ENCODE measurements at regions not wholly inside any gene's neighbourhood (a gene's known extent, or its start where the extent isn't known, plus 50 kb on each side); places are given as distances from the start of the nearest gene placed in this dataset.
A peak's percentile ranks its signal among the peaks of the same experiment; 100 is the strongest.

DNA sequence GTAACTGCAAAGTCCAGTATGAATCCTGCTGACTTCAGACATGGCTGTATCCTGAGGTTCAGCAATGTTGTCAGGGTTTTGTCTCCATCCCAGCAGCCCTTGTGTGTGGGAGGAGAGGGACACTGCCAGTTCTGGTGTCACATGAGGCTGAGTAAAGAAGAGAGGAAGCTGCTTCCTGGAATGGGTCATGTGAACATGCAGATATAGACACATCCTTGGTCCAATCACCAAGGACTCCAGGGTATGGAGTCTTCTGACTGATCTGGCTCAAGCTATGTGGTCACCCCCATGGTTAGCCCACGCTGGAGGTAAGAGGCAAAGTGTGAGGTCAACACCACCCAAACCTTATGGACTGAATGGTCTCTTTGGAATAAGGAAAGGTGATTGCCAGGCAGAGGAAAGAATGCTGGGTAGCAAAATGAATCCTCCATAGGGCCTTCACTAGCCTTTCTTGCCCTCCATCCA is 134.4 kb upstream of the SLC1A4 start:
- DNase-seq (ENCODE audit: low read depth), result peak; percentile 59
- no peak overlapping the region for H3K4me3 ChIP-seq (ENCODE audit: low read depth, low read length)
- TF ChIP-seq, protein P1, sequence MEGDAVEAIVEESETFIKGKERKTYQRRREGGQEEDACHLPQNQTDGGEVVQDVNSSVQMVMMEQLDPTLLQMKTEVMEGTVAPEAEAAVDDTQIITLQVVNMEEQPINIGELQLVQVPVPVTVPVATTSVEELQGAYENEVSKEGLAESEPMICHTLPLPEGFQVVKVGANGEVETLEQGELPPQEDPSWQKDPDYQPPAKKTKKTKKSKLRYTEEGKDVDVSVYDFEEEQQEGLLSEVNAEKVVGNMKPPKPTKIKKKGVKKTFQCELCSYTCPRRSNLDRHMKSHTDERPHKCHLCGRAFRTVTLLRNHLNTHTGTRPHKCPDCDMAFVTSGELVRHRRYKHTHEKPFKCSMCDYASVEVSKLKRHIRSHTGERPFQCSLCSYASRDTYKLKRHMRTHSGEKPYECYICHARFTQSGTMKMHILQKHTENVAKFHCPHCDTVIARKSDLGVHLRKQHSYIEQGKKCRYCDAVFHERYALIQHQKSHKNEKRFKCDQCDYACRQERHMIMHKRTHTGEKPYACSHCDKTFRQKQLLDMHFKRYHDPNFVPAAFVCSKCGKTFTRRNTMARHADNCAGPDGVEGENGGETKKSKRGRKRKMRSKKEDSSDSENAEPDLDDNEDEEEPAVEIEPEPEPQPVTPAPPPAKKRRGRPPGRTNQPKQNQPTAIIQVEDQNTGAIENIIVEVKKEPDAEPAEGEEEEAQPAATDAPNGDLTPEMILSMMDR (IDR thresholded peaks at IDR 0.05; ENCODE audit: insufficient read depth, low read depth, low read length), result no peak

DNA sequence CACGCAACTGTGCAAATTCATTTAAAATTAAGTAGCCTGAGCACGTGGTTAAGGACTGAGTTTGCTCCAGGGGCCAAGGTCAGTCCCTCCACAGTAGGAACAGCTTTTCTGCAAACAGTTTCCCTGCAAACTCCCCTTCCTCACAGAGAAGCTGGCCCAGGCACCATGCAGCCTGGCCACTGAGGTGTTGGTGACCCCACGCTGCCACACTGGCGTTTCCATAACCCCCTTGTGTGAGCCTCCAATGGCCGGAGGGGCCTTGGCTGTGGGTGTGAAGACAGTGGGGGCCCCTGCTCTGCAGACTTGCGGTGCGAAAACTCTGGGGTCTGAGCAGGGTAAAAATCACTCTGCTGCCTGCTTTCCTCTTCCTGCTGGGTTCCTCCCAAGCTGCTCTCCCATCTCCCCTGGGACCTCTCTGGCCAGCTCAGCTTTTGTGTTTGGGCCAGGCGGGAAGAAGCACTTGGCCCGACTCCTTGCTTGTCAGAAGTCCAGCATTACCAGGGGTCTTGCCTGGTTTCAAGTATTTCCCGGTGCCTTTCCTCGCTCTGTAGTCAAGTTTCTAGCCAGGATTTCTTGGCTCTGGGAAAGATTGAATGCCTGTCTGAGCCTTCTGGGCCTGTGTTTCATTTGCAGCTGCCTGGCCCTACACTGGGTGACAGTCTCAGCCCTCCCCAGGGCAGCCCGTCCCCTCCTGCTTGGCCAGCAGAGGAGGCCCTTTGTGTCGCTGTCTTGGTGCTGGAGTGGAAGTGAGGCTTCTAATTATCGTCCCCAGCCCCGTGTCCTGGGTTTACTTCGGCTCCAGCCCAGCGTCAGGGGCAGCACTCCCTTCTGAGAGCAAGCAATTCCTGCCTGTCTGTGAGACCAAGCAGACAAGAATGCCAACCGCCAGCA is 131.4 kb upstream of the SLC1A4 start:
- peak; percentile 50 for DNase-seq (ENCODE audit: low read depth)
- H3K4me3 ChIP-seq (ENCODE audit: low read depth, low read length), result no peak overlapping the region
- TF ChIP-seq, protein P1 (IDR thresholded peaks at IDR 0.05; ENCODE audit: insufficient read depth, low read depth, low read length), result no peak

DNA sequence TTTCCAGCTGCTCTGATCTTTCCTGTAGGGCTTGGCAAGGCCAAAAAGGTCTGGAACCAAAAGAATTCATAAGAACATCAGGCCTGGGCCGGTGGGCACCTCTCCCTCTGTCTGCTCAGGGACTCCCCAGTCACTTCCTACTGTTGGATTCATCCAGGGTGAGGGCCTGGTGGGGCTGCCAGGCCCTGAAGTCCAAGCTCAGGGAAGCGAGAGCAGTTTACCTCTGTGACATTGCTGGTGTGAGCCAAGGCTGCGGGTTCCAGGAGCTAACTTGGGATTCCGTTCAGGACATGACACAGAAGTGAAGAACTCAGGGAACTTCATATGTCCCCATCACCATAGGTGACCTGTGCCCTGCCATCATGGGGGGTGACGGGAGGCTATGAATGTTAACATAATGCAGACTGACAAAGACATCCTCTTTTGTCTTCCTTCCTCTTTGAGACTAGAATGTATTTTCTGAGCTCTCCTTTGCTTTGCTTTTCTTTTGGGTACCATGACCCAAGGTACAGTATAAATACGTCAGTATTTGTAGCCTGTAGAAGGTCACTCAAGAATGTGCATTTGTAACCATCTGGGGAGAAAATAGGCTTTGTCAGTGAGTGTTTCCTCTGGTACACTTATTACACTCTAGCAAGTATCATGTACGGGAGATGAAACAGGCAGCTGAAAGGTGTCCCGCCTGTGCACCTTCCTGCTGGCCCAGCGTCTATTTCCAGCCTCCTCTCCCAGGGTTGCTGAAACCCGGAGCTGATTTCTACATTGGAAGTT is 130.5 kb upstream of the SLC1A4 start:
- TF ChIP-seq, protein P1 (IDR thresholded peaks at IDR 0.05; ENCODE audit: insufficient read depth, low read depth, low read length), result no peak
- H3K4me3 ChIP-seq (ENCODE audit: low read depth, low read length), result peak overlapping the region; percentile 6
- no peak for DNase-seq (ENCODE audit: low read depth)

DNA sequence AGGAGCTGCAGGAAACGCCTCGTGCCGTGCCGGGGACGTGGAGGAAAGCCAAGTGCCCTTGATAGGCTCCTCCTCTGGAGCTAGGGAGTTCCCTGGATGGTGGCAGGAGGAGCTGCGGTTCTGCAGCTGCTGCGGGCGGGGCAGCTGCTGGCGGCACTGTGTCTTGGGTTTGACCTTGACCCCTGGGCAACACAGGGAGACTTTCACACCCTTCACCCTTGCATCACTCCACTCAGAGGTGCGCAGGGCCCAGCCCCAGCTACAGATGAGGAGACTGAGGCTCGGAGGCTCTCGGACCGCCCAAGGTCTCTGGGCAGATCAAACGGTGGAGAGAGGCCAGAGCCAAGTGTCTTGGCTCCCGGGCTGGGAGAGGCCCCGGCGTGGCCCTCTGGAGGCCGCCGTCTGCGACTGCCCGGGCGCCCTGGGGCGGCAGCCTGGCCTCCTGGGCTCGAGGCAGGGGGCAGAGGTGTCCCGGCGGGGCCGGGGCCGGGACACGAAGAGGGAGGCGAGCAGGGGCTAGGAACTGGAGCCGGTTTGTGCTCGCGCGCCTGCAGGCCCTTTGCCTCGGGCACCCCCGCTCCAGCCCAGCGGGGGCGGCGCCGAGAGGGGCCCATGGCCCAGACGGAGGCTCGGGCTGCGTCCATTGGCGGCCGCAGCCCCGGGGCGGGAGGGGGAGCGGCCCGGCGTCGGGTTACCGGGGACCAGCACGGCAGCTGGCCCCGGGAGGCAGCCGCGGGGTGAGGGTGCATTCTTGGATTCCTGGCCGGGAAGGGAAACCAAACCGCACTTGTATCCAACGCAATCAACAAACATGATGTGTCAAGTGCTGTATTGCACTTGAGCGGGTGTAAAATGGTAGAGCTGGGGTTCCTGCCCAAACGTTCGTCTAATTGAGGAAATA is 129.6 kb upstream of the SLC1A4 start:
- peak; percentile 95 for DNase-seq (ENCODE audit: low read depth)
- H3K4me3 ChIP-seq (ENCODE audit: low read depth, low read length), result peak overlapping the region; percentile 45
- TF ChIP-seq, protein P1 (IDR thresholded peaks at IDR 0.05; ENCODE audit: insufficient read depth, low read depth, low read length), result peak; percentile 10

DNA sequence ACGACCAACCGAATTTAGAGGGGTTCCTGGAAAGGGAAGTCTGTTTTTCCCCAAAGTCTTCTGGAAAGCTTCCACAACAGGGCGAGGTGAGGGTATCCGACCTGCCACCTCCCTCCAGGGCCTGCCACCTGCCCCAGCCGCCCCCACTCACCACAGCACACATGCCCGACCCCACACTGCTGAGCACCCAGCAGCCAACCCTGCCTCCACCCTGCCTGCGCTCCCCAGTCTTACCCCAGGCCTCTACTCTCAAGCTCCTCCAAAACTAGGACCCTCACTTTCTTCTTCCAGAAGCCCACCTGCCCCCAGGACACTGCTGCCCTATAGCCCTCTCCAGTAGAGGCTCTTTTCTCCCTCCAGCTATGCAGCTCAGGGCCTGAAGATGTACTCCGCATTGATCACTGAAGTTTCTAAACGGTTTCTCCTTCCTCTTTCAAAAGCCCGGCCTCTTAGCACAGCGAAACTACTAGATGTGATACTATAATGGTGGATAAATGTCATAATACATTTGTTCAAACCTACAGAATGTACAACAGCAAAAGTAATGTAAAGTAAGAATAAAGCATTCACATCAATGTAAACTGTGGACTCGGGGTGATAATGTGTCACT is 128.8 kb upstream of the SLC1A4 start:
- no peak for DNase-seq (ENCODE audit: low read depth)
- H3K4me3 ChIP-seq (ENCODE audit: low read depth, low read length), result no peak overlapping the region

More for the DNA sequence above, 128.8 kb upstream of the SLC1A4 start:
- TF ChIP-seq, protein P1 (IDR thresholded peaks at IDR 0.05; ENCODE audit: insufficient read depth, low read depth, low read length), result no peak

All from fibroblast of villous mesenchyme (primary cell).